Sigmoid colon (tissue), 6 donors: ENCODE measurements at regions not wholly inside any gene's neighbourhood (a gene's known extent, or its start where the extent isn't known, plus 50 kb on each side); places are given as distances from the start of the nearest gene placed in this dataset.
"Not testable (repeated sequence)": the region's sequence is repeated elsewhere in the genome, so short reads cannot be mapped to it uniquely, and the experiment has no call there.

Experiments used
- DNase-seq: peaks from one replicate; pipeline ENCODE4 v3.0.0-alpha.2; 2019
- H3K27ac ChIP-seq, 4 donors: fragments of 200-600 bp; sonication (generic); one replicate each; pipeline ENCODE4 v1.5.1; 2016 to 2019; ENCODE audit warnings: mild to moderate bottlenecking in 1 of 4
- H3K27me3 ChIP-seq, 3 donors: fragments of 200-600 bp; sonication (generic); one replicate each; pipeline ENCODE4 v1.5.1; 2019; ENCODE audit warnings: mild to moderate bottlenecking in 1 of 3
- H3K36me3 ChIP-seq, 4 donors: fragments of 200-600 bp; sonication (generic); one replicate each; pipeline ENCODE4 v1.5.1; 2016 to 2019
- H3K4me1 ChIP-seq, 4 donors: fragments of 200-600 bp; sonication (generic); one replicate each; pipeline ENCODE4 v1.5.1; 2017 to 2019
- H3K4me3 ChIP-seq, 4 donors: fragments of 200-600 bp; sonication (generic); one replicate each; pipeline ENCODE4 v1.5.1; 2017 to 2019; ENCODE audit warnings: mild to moderate bottlenecking in 2 of 4, moderate library complexity in 1 of 4
- H3K9me3 ChIP-seq, 4 donors: fragments of 200-600 bp in 3 of 4; sonication (generic) in 3 of 4; one replicate each; pipeline versions ENCODE4 v1.5.1 to v1.6.1; 2013 to 2019
- EP300 ChIP-seq, 4 donors: sonication (generic); formaldehyde crosslinking; IDR thresholded peaks; one replicate each; pipeline ENCODE4 v1.6.1; 2017; ENCODE audit warnings: antibody characterized with exemption in 4 of 4
- POLR2A ChIP-seq, 2 donors: fragments of 450-650 bp; IDR thresholded peaks; one replicate each; pipeline ENCODE4 v1.6.1; 2016; ENCODE audit warnings: antibody characterized with exemption in 2 of 2, mild to moderate bottlenecking in 2 of 2, moderate library complexity in 2 of 2
- POLR2AphosphoS5 ChIP-seq, 4 donors: sonication (generic); formaldehyde crosslinking; IDR thresholded peaks; one replicate each; pipeline ENCODE4 v1.6.1; 2017; ENCODE audit warnings: antibody characterized with exemption in 4 of 4
- WGBS, 2 donors: extraction: QIAGEN DNeasy Blood & Tissue Kit; methylation state at CpG; one replicate each; pipeline ENCODE4 v1.1.7; 2013; 5-methylcytosine and 5-hydroxymethylcytosine counted together
- intact Hi-C: fragments of 100-400 bp; cut with DNase I; formaldehyde crosslinking; loops from one replicate; pipeline ENCODE4 v1.15.1; 2023
- TF ChIP-seq, protein P1 (sequence below), 4 experiments: fragments of 450-650 bp in 3 of 4; fragments of 200-600 bp in 1 of 4; IDR thresholded peaks; one replicate each; pipeline ENCODE4 v1.5.1; 2016 to 2019; ENCODE audit warnings: antibody characterized with exemption in 4 of 4, mild to moderate bottlenecking in 3 of 4, moderate library complexity in 2 of 4
- donor health status: healthy with polysubstance abuse.
- donor health status: healthy.

DNA sequence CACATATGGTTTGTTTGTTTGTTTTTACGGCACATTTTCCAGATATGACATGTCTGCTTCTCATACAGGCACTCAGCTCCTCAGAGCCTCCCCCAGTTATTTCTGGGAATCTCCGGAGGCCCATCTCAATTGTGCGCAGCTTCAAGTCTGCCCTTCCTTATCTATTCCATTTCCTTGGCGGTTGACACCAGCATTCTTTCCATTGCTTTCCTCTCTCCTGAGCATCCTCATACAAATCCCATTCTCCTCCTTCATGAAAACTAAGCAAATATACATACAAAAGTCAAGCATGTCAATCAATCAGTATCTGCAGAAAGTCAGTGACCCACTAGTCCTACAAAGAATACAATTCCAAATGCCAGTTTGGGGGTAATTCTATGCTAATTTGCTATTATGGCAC is 166.7 kb downstream of the SQOR start:
- no peaks in the 10 kb centered on the region for H3K36me3 ChIP-seq
- no peak for DNase-seq
- H3K27ac ChIP-seq, result no peak overlapping the region
- H3K27me3 ChIP-seq, result no peaks in the 10 kb centered on the region
- no peak overlapping the region for H3K4me3 ChIP-seq
- TF ChIP-seq EP300 (IDR thresholded peaks at IDR 0.05), result no peak
- TF ChIP-seq POLR2A (IDR thresholded peaks at IDR 0.05), result no peak
- TF ChIP-seq POLR2AphosphoS5 (IDR thresholded peaks at IDR 0.05), result no peak
- TF ChIP-seq, protein P1, sequence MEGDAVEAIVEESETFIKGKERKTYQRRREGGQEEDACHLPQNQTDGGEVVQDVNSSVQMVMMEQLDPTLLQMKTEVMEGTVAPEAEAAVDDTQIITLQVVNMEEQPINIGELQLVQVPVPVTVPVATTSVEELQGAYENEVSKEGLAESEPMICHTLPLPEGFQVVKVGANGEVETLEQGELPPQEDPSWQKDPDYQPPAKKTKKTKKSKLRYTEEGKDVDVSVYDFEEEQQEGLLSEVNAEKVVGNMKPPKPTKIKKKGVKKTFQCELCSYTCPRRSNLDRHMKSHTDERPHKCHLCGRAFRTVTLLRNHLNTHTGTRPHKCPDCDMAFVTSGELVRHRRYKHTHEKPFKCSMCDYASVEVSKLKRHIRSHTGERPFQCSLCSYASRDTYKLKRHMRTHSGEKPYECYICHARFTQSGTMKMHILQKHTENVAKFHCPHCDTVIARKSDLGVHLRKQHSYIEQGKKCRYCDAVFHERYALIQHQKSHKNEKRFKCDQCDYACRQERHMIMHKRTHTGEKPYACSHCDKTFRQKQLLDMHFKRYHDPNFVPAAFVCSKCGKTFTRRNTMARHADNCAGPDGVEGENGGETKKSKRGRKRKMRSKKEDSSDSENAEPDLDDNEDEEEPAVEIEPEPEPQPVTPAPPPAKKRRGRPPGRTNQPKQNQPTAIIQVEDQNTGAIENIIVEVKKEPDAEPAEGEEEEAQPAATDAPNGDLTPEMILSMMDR (IDR thresholded peaks at IDR 0.05), result no peak
- H3K9me3 ChIP-seq, result no peaks in the 10 kb centered on the region
- intact Hi-C loops, result no loop called here
- 90 to 94% methylated on average over 4 of the region's 4 CpGs for WGBS, 2 donors
- H3K4me1 ChIP-seq, result no peaks in the 10 kb centered on the region

- DNase-seq, result no peak
- H3K27ac ChIP-seq, result no peak overlapping the region
- WGBS, 2 donors, result 21 to 60% methylated on average over 3 of the region's 3 CpGs
- intact Hi-C loops, result no loop called here
- no peak overlapping the region for H3K4me3 ChIP-seq
- no peak for TF ChIP-seq EP300 (IDR thresholded peaks at IDR 0.05)
- TF ChIP-seq POLR2AphosphoS5 (IDR thresholded peaks at IDR 0.05), result no peak
- TF ChIP-seq, protein P1 (IDR thresholded peaks at IDR 0.05), result no peak
- no peak for TF ChIP-seq POLR2A (IDR thresholded peaks at IDR 0.05)
- H3K27me3 ChIP-seq, result no peaks in the 10 kb centered on the region
- H3K4me1 ChIP-seq, result no peaks in the 10 kb centered on the region
- H3K9me3 ChIP-seq, result no peaks in the 10 kb centered on the region
- H3K36me3 ChIP-seq, result no peaks in the 10 kb centered on the region
Observed at GRCh38 chr15:45802140-45802539, 167.3 kb downstream of the SQOR start.

DNA sequence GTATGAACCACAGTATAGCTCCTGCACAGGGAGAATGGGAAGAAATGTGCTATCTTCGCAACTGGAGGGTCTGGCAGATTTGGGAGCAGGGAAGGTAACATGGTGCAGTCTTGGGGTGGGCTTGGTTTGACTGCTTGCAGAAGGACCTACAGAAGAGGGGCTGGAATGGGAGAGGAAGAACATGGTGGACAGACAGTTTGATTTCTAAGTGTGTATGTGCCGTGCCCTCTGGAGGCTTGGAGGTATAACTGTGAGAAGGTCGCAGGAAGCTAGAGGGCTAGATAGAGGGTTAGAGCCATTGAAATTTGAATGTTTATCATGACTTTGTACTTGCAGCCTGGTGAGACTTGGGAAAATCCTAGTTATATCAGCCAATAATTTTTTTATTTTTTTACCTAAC is 169.2 kb downstream of the SQOR start:
- 93 to 94% methylated on average over 3 of the region's 3 CpGs for WGBS, 2 donors
- Histone ChIP-seq H3K4me3 (no peak overlapping the region), H3K27me3 (no peaks in the 10 kb centered on the region), H3K27ac (no peak overlapping the region), H3K9me3 (no peaks in the 10 kb centered on the region), H3K36me3 (no peaks in the 10 kb centered on the region), H3K4me1 (no peaks in the 10 kb centered on the region)
- no peak for DNase-seq
- TF ChIP-seq, protein P1 (IDR thresholded peaks at IDR 0.05), result no peak
- no peak for TF ChIP-seq EP300 (IDR thresholded peaks at IDR 0.05)
- no peak for TF ChIP-seq POLR2AphosphoS5 (IDR thresholded peaks at IDR 0.05)
- TF ChIP-seq POLR2A (IDR thresholded peaks at IDR 0.05), result no peak
- intact Hi-C loops, result no loop called here

DNA sequence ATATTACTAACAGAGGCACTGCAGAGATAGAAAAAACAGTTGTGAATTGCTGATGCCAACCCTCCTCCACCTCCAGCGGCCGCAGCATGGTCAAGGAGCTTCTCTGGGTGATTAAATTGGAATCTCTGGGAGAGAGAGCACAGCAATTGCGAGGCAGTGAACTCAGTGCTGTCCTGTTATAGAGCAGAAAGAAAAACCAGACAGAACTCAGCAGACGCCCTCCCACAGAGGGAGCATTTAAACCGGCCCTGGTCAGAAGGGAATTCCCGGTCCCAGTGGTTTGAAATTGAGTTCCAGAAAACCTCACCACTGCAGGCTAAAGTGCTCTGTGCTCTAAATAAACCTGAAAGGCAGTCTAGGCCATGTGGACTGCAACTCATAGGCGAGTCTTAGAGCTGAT is 175.4 kb downstream of the SQOR start:
- no peak for TF ChIP-seq POLR2AphosphoS5 (IDR thresholded peaks at IDR 0.05)
- TF ChIP-seq, protein P1 (IDR thresholded peaks at IDR 0.05), result no peak
- no peak overlapping the region for H3K27ac ChIP-seq
- WGBS, 2 donors, result 81 to 87% methylated on average over 7 of the region's 7 CpGs
- no peaks in the 10 kb centered on the region for H3K27me3 ChIP-seq
- intact Hi-C loops, result no loop called here
- no peaks in the 10 kb centered on the region for H3K36me3 ChIP-seq
- H3K4me1 ChIP-seq, result no peaks in the 10 kb centered on the region
- peaks cover 0 to 3% (median 1%) of the 10 kb centered on the region in 4 donors for H3K9me3 ChIP-seq
- H3K4me3 ChIP-seq, result no peak overlapping the region
- no peak for DNase-seq

GRCh38 chr15:45812200-45812599 is 177.4 kb downstream of the SQOR start:
- Histone ChIP-seq H3K36me3 (no peaks in the 10 kb centered on the region), H3K9me3 (peaks cover 0 to 5% (median 2%) of the 10 kb centered on the region in 4 donors), H3K4me3 (no peak overlapping the region), H3K4me1 (no peaks in the 10 kb centered on the region), H3K27me3 (no peaks in the 10 kb centered on the region), H3K27ac (no peak overlapping the region)
- TF ChIP-seq POLR2A (IDR thresholded peaks at IDR 0.05) (no peak), POLR2AphosphoS5 (IDR thresholded peaks at IDR 0.05) (no peak), EP300 (IDR thresholded peaks at IDR 0.05) (no peak)
- TF ChIP-seq, protein P1 (IDR thresholded peaks at IDR 0.05), result no peak
- intact Hi-C loops, result no loop called here
- 48 to 60% methylated on average over 4 of the region's 4 CpGs for WGBS, 2 donors
- DNase-seq, result no peak

GRCh38 chr15:45817578-45817977 is 182.7 kb downstream of the SQOR start:
- H3K27me3 ChIP-seq, H3K36me3 ChIP-seq, H3K4me1 ChIP-seq, H3K27ac ChIP-seq, intact Hi-C loops, DNase-seq, H3K9me3 ChIP-seq, H3K4me3 ChIP-seq: not testable (repeated sequence)
- 42 to 80% methylated on average over 2 of the region's 2 CpGs for WGBS, 2 donors
